NCI-H1092 (cell line): ENCODE measurements at regions not wholly inside any gene's neighbourhood (a gene's known extent, or its start where the extent isn't known, plus 50 kb on each side); places are given as distances from the start of the nearest gene placed in this dataset.
"Not testable (repeated sequence)": the region's sequence is repeated elsewhere in the genome, so short reads cannot be mapped to it uniquely, and the experiment has no call there.

Experiments
- DNase-seq: peaks from one replicate; lab custom pipeline; 2025; lab: John Stamatoyannopoulos, UW

DNA sequence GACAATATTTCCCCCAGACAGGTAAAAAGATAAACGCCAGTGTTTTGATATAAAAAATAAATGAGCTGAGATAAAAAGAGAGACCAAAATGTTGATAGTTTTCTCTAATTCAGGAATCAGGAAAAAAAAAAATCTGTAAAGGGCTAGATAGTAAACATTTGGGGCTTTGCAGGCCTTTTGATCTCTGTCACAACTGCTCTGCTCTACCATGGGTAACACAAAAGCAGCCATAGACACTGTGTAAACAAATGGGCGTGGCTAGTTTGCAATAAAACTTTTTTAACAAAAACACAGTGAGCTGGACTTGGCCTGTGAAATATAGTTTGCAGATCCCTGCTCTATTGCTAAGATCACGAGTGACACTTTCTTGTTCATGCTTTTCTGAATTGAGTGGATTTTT, 219.1 kb upstream of the STXBP5 start:
- DNase-seq, result peak; percentile 5

DNA sequence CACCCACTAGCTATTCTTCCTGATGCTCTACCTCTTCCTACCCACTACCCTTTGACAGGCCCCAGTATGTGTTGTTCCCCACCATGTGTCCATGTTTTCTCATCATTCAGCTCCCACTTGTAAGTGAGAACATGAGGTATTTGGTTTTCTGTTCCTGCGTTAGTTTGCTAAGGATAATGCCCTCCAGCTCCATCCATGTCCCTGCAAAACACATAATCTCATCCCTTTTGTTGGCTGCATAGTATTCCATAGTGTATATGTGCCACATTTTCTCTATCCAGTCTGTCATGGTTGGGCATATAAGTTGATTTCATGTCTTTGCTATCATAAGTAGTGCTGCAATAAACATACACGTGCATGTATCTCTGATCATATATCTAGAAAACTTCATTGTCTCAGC, 218.3 kb upstream of the STXBP5 start:
- DNase-seq, result no peak

DNA sequence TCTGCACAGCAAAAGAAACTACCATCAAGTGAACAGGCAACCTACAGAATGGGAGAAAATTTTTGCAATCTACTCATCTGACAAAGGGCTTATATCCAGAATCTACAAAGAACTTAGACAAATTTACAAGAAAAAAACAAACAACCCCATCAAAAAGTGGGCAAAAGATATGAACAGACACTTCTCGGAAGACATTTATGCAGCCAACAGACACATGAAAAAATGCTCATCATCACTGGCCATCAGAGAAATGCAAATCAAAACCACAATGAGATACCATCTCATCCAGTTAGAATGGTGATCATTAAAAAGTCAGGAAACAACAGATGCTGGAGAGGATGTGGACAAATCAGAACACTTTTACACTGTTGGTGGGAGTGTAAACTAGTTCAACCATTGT, 216.3 kb upstream of the STXBP5 start:
- not testable (repeated sequence) for DNase-seq

DNA sequence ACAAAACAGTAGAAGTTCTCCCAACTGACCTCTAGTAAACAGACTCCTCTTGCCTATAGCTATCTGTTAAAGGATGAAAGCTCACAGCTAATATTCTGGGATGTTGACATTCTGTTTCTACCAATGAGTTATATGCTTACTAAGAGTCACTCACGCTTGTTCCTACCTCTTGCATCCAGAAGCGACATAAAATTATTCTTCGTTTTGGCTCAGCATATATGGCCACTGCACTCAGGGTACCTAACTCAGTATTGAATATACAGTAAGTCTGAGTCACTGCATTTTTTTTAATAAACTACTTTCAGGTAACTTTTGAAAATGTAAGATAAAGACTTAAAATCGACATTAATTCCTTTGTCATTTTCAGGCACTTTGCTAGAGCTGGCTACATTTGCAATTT, 214.4 kb upstream of the STXBP5 start:
- no peak for DNase-seq

DNA sequence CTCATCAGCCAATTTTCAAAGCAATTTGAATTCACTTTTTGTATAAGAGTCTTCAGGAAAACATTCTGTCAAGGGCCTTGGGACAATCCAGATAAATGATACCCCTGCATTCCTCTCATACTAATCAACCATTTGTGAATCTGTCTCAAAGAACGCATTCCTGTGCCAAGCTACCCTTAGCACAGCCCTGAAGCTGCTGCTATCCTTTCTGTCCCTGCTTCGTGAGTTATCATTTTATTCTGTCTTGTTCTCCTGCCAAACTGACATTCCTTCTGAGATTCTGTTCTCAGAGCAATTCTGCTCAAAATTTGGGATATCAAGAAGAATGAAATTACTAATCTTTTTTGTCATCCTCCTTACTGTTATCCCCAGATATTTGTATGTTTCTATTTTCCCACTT, 213.9 kb upstream of the STXBP5 start:
- no peak for DNase-seq

DNA sequence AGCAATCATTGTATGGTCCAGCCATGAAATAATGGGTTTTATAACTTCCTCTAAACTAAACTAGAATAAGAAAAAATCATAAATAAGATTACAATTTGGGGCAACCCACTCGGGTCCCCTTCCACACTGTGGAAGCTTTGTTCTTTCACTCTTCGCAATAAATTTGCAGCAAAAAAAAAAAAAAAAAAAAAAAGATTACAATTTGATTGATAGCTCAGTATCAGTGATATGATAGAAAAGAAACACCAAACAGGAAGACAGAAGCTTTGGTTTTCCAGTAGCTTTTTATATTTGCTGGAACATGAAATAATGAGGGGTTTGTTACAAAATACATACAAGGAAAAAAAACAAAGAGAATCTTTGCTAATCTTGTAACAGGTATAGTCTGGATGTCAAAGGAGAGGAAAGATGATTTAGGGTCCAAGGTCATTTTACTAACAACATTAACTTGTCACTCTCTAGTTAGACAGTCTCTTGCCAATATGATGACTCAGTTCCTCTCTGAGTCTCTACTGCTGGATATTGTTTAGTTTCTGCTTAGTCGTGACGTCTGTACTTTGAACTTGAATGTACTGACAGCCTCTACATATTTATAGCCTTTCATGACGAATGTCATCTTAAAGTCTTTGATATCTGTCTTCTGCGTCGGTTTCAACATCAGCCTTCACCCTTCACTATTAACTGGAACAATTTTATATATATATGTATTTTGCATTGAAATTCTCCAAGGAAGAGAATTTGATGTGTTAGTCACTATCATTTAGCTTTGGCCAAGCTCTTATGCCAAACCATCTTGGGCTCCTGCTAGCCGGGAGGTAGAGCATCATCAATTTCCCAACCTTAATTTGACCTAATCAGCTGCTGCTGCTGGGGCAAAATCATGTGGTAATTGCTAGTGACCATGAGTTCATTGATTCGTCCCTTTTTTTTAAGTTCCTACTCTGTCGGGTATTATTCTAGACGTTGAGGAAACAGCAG, 213.1 kb upstream of the STXBP5 start:
- DNase-seq, result no peak

DNA sequence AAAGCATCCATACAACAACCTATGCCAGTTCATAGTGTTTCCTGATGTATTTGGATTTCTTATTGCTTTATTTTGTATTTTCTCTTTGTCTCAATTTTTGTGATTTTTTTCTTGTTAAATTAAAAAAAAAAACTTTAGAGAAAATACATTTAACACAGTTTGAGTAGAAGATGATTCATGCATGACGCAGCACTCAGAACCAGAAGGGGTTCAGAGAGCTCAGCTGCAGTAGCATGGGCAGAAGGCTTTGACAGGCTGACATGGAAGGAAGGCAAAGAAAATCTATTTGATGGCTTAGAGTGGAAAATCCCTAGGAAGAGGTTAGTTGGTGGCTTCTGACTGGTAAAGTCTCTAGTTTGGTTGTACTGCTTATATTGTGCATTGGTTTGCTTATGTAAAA, 207.2 kb upstream of the STXBP5 start:
- no peak for DNase-seq

DNA sequence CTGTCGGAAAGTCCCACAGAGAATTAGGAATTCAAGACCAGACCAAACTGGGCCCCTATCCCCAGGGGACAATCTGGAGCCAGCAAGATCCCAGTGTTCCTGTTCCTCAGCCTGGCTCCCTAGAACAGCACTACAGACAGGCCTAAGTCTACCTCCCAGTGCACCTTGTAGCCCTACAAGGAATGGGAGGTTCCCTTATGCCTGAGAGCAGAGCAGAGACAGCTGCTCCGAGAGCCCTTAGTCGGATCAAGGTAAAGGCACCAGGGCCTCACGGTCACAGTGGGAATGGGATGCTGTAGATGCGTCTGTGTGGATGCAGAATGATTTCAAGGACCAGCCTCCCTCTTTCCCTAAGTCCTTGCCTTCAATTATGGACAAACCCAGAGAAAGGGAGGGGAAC, 204.5 kb upstream of the STXBP5 start:
- no peak for DNase-seq

DNA sequence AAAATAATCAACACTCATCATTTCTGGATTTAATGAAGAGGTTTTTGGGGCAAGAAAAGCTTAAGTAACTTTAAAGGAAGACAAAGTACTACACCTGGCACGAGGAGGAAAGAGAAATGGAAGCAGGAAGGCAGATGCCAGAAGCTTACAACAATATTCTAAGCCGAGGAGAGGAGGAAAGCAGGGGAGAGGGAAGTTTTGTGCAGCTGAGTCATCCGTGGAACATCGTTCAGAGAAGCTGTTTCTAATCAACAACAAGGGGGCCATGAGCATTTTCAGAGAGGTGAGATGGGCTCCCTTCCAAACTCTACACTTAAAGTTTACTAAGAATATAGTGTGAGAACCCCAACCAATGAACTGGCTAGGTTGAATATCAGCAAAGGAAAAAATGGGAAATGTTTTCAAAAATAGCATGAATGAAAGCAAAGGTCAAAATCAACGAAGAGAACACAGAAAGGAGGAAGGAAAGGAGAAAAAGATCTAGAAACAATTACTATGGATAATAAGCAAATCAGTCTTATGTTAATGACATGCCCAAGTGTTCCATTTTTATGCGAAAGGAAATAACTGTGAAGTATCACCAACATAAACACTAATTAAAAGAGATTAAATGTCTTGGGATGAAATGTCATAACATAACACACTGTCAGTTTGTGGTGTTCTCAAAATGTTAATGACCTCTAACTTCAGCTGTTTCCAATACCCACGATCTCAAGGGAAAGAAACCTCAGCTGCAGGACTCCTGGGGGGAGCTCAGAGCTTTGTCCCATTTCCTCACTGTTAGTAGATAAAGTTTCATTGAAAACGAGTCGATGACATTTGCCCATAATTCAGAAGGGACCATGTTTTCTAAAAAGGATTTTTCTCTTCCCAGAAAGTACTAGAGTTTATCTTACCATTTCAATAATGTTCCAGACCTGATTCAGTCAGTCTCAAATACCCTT, 203.4 kb upstream of the STXBP5 start:
- DNase-seq, result no peak

DNA sequence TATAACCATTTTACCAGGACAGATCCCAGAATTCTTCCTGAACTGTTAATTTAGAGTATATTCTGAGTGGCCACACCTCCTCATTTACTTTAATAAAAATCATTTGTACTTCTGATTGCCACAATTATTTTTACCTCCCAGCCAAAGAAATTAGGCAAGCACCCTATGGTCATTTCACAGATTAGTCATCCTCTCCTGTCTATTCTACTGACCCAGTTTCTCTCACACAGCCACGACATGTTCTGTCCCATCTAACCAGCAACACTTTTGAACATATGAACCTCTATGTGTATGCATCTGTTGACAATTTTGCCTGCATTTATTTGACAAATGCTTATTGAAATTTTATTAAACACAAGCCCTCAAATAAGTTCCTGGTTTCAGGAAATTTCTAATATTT, 202.6 kb upstream of the STXBP5 start:
- DNase-seq, result no peak

DNA sequence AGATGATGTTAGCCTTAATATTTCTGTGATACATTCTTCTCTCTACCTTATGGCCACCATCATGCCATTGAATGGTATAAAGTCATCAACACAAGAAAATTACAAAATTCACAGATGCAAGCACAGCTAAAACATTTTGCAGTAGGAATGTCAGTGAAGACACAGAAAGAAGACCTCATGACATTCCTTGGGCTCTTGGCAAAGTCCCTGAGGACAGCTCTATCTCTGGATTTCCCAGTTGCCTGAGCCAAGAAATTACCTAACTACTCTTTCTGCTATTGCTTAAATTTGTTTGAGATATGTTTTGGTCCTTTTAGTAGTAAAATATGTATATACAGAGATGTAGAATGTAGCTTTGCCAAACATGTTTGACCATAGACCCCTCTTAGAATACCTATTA, 201.0 kb upstream of the STXBP5 start:
- DNase-seq, result no peak

DNA sequence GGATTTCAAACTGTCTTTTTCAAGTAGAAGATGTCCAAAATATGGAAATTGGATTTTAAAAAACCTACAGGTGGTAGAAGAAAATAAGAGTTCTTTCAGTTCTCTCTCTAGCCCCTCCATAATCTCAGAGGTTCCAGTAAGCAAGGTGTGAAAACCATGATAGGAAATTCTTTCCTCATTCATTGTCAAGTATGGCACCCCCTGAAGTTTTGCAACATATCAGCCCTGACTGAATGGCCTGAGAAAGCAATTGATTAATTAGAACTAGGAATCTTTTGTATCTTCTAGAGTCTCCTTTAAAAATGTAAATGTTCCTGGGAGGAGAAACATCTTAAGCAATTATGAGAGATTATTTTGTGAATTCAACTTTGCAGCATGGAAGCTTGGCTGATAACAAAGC, 198.7 kb upstream of the STXBP5 start:
- no peak for DNase-seq

DNA sequence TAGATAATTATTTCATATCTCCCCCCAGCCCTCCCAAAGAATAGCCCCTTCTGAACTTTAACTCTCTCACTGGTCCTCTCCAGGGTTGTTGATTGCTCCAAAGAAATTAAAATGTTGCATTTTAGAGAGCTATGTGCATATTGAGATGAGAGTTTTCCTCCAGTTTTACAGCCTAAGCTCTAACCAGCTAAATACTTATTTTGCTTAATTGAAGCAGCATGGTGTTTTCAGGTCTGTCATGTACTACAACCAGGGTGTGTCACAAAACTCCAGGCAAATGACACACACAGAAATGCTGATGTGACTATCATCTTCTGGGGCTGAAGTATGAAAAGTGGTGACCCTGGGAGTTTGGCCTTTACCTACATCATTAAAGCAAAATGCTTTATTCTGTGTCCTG, 196.8 kb upstream of the STXBP5 start:
- no peak for DNase-seq

DNA sequence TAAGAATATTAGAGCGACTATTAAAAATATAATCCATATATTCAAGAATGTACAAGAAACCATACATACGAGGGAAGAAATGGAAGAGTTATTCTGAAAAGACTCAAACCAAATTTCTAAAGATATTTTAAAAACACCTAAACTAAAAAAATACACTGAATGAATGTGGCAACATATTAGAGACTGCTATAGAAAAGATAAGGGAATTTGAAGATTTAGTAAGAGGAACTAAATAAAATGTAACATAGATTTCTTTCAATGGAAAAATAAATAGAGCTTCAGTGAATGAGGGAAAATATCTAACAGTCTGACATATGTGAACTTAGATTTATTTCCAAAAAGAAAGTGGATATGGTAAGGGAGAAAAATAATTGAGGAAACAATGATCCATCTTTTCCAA, 194.9 kb upstream of the STXBP5 start:
- DNase-seq, result no peak

DNA sequence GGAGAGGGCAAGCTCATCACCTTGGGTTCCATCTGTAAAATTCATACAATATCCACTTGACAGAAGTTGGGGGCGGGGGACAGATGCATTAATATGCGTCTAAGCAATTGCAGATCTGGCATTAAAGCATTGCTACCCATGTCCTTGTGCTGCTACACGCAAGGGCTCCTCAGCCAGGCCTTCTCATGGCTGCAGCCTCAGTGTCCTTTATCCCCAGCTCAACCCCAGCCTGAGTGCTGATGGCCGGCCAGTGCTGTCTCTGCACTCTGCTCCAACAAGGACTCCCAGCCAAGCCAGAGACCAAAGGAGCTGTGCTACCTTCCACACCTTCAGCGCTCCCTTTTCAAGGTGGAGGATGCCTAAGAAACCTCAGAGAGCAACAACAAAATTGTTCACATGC, 188.5 kb upstream of the STXBP5 start:
- no peak for DNase-seq

DNA sequence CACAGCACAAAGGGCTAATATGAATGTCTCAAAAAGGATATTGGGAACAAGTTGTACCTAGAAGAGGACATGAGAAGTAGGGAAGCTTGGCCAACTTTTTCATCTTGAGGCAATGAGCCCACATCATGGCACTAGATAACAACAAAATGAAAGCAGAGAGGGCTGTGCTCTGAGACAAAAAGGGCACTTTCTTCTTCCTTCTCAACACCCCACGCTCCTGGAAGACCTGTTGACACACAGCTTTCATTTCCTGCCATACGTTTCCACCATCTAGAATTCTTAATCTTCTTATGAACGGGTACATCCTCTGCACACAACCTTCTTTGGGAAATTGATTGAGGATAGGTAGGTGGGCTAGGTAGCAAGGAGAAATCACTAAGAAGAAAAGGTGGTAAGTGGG, 187.8 kb upstream of the STXBP5 start:
- no peak for DNase-seq

DNA sequence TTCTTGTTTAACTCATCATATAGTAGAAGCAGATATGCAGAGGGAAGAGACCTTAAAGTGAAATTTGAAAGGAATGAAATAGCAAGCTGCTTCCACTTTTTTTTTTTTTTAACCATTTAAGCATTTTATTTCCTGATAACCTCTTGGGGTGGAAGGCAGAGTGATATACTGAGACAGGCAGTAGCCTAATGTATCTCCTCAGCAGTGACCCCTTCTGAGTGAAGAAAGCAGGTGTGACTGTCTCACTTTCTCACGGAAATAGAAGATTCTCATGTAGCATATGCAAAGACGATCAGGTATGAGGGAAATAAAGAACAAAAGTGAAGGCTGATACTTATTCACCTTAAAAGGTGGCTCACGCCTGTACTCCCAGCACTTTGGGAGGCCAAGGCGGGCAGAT, 187.1 kb upstream of the STXBP5 start:
- no peak for DNase-seq

DNA sequence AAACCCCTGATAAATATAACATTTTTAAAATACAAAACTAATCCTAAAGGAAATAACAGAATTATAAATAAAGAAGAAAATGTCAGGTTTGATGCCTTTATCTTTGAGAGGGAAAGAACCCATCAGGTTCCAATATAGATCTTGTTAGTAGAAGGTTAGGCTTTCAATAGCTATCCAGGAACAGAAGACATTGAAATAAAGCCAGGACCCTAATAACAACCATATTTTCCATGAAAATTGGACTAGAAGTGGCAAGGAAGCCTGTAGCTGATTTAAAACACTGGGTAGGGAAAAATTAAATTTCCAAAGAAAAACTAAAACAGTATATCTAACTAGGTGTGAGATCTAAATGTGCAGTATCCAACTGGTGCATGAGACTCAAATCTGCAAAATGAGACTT, 185.2 kb upstream of the STXBP5 start:
- no peak for DNase-seq

DNA sequence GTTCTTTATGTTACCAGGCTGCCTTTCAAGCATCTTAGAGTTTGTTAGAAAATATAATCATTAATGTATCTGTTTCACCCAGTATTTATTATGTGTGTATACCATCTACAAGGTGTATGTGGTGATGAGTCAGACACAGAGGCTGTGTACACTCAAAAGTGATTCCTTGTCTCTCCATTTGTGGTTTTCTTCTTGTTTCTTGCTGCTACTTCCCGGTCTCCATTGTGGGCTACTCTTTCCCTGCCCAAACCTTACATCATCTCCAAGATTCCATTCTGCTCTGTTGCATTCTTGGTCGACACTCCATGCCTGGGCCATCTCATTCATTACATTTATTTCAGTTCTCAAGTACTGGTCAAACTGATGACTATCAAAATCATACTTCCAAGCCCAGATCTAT, 182.2 kb upstream of the STXBP5 start:
- DNase-seq, result no peak

DNA sequence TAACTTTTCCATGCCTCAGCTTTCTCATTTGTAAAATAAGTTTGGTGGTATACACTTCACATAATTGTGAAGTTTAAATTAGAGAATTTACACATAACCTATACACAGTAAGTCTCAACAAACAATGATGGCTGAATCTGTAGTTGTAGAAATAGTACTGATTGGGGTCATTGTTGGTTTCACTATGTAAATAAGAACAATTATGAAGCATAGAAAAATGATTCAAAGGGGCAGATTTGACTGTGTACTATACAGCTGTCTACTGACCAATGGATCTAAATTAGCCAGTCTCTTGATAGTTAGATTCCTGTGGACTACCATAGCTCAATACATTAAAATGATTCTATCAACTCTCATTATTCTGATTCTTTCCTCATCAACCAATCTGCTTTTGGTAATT, 181.1 kb upstream of the STXBP5 start:
- no peak for DNase-seq

DNA sequence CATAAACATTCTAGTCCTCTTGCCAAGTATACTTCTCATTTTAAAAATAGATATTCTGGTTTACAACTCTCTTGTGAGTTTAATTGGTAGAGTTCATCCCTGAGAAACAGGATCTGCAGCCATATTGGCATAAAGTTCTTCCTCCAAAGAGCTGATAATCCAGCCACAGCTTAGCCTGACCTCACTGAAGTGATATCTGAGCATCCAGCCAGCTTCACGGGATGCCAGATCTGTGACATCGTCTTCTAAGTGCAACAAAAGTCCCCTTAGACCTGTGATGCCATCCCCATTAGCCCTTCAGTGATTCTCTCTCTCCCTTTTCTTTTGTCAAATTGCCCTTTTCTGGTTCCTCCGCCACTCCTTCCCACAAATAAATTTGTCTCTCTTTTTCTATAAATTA, 180.6 kb upstream of the STXBP5 start:
- no peak for DNase-seq

DNA sequence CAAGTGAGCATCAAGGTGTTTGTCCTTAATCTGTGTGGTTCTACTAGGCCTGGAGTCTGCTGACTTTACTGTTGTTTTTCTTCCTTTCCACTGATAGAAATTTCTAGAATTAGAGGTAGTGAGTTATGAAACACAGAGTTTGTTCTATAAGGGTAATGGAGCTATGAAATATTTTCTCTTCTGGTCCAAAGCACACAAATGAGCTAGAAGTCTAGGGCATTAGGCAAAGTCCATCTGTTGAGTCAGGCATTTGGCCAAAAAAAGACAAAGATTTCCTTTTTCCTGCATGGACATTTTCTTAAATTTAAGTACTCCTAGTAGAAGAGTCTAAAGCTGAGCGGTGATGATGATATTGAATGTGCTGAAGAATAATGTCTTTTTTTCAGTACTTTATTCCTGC, 174.3 kb upstream of the STXBP5 start:
- no peak for DNase-seq

DNA sequence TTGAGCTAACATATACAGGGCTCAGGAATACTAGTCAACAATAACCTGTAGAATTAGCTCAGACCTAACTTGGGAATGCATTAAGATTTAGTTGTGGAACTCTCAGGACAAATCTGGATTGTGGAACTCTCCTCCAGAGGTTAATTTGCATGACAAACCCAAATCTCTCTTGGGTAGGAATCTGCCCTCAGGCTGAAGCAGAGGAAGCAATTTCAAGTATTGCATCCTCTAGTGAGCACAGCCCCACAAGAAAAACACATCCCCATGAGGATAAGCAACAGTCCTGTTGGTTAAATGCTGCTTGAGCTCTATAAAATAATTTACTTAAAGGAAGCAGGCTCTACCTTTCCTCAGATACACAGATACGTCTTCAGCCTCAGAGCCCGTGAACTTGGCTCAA, 170.9 kb upstream of the STXBP5 start:
- no peak for DNase-seq
